NCI-H69 (cell line): ENCODE measurements at regions not wholly inside any gene's neighbourhood (a gene's known extent, or its start where the extent isn't known, plus 50 kb on each side); places are given as distances from the start of the nearest gene placed in this dataset.

Experiments used
- DNase-seq: peaks from one replicate; lab custom pipeline; 2025; lab: John Stamatoyannopoulos, UW

DNA sequence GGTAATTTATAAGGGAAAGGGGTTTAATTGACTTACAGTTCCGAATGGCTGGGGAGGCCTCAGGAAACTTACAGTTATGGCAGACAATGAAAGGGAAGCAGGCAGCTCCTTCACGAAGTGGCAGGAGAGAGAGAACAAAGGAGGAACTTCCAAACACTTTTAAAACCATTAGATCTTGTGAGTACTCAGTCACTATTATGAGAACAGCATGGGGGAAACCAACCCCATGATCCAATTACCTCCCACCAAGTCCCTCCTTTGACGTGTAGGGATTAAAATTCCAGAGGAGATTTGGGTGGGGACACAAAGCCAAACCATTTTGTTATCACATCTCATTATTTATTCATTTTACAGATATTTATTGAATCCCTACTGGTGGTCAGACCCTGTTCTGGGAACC lies 822.8 kb downstream of the GALC start:
- no peak for DNase-seq

DNA sequence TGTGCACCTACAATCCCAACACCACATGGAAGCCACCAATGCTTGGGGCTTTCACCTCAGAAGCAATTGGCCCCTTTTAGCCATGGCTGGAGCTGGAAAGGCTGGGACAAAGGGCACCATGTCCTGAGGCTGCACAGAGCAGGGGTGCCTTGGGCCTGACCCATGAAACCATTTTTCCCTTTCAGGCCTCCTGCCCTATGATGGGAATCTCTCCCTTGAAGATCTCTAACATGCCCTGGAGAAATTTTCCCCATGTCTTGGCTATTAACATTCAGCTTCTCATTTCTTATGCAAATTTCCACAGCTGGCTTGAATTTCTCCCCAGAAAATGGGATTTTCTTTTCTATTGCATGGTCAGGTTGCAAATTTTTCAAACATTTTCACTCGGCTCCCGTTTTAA lies 823.6 kb downstream of the GALC start:
- no peak for DNase-seq

DNA sequence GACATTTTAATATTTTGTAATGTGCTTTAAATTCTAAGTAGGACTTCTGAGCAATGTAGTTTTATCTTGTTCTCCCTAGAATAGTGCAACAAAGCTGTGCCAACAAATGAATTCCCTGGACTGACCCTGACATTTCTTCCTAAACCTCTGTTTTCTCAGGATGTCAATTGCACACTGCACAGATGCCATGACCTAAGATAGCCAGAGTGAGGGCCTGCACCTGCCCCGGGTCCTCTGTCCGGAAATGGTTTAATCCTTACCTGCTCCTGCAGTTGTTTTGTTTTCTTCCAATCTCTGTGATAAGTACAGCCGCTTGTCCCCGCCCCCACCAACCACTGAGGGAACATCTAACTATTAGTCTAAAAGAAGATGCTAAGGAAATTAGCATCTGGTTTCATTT lies 831.5 kb downstream of the GALC start:
- DNase-seq, result peak; percentile 10

DNA sequence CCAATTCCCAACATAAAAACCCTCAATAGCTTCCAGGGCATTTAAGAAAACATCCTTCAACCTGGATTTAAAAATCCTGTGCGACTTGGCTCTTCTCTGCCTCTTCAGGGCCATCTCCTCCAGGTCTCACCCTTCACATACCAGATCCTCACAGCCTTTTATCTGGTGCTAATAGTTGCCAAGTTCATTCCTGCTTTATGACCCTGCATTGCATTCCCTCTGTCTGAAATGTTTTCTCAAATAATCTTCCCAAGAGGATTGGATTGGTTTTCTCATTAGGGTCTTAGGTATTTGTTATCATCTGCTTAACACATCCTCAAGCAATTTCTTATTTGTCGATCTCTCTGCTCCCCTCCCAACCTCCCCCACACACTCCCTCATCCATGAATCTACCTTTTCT lies 832.0 kb downstream of the GALC start:
- no peak for DNase-seq

DNA sequence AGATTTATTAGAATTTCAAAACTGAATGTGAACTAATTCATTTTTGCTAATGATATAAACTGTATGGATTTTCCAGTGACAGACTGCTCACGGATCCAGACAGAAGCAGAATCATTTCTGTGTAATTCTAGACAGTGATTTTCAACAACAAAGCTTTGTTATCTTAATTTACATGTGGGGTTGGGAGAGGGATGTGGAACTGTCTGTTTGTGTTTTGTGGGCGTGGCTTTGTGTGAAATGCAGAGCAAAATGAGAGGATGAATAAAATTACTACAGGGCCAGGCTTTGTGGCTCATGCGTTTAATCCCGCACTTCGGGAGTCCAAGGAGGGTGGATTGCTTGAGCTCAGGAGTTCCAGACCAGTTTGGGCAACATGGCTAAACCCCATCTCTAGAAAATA lies 834.7 kb downstream of the GALC start:
- peak; percentile 40 for DNase-seq

DNA sequence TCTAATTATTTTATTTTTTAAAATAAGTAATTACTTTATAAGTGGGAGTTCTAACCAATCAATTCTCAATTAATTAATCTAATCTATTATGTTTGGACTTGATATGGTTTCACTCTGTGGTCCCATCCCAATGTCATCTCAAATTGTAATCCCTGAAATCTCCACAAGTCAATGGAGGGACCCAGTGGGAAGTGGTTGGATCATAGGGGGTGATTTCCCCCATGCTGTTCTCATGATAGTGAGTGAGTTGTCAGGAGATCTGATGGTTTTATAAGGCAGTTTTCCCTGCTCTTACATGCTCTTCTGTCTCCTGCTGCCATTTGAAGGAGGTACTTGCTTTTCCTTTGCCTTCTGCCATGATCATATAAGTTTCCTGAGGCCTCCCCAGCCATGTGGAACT lies 836.1 kb downstream of the GALC start:
- DNase-seq, result peak; percentile 23

DNA sequence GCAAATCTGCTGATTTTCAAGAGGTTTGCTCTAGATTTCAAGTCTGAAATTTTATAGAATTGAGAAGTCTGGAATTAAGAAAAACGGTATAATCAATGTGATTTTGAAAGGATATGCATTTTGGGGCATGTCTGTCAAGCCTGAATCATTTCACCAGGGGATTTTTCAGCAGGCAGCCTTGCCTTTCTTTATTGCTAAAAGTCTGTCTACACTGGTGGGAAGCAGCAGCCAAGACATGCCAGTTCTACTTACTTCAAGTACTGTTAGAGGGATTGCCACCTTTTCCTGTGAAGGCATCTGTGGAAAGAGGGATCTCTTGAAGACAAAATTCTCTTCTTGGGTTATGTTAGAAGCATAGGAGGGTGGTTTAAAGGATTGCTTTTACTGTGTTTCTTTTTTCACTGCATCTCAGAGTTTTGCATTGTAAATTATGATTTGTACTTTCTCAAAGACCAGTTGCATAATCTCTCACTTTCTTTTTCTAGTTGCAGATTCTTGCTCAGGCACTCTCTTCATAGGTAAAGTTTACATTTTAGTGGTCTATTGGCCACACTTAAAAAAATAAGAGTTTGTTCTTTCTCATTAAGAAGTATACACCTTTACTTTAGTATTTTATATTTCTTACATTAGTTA lies 837.0 kb downstream of the GALC start:
- peak; percentile 20 for DNase-seq

DNA sequence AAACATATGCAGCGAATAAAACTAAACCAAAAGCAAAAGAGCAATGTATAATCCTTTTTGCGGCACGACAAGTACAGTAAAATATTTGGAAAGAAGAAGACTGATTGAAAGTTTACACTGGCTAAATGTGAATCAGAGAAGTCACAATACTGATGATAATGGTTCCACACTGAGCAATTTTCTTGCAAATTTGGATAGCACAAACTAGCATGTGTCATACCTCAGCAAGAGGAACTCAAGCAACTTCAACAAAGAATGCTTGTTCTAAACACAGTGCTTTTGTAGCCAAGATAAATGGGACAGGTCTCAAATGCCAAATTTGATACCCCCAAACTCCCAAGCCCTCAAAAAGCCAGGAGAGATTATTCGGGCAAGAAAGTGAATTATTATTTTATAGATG lies 839.1 kb downstream of the GALC start:
- no peak for DNase-seq

DNA sequence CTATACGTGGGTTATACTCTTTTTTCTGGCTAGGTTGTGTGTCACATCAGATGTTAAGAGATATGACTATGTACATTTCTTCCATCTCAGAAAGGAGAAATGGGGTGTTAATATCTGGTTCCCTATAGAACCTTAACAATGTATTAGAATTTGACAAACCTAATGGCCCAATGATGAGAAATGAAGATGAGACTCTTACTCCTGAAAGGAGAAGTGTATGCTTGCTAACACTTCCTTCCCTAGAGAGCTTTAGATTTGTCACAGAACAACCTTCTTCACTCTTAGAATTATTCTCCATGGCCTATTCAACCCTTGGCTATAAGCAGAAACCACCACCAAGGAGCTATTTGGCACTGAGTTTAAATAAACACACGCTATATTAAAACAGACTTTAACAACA lies 839.6 kb downstream of the GALC start:
- DNase-seq, result no peak

DNA sequence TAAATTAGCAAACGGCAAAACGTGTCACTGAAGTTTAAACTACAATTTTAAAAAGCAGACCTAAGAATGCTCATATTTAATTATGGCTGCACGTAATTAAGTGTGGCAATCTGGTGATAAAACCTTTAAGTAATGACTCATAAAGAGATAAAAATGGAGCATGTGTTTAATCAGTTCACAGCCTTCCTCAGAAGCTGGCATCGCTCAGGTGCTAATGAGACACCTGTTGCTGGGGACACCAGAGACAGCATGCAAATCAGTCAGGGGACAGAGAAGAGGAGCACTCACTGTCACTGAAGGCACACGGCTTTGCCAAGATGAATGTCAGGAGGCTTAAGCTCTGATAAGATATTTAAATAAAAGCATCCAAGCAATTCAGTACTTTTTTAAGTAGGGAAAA lies 840.3 kb downstream of the GALC start:
- peak; percentile 85 for DNase-seq

DNA sequence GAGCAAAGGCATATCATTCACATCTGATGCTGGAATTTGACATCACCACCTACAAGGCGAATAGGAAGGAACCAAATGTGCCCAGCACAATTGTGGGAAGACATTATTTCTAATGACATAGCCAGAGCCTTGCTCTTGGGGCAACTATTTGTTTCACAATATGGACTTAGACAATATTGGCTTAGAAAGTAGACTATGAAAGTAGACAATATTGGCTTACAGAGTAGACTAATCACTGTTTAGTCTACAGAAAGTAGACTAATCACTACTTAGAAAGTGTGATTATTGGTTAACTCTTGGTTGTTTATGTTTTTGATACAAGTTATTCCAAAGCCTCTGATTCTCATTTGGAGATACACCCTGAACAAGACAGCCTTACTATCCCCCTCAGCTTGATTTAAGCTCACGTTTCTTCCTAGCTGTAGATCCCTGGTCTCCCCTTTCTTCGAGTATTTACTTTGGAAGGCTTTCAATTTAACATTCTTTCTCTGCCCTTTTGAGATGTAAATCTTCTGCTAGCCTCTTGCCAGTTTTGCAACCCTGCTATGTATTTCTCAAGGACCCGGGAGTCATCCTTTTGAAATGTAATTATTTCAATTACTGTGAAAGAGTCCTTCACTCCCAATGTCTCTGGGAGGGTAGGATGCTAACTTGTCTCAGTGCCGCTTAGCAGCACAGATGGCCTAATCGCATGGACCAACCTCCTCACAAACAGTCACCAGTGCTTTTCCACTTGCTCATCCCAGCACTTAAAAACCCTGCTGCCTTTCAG lies 843.2 kb downstream of the GALC start:
- DNase-seq, result peak; percentile 78

DNA sequence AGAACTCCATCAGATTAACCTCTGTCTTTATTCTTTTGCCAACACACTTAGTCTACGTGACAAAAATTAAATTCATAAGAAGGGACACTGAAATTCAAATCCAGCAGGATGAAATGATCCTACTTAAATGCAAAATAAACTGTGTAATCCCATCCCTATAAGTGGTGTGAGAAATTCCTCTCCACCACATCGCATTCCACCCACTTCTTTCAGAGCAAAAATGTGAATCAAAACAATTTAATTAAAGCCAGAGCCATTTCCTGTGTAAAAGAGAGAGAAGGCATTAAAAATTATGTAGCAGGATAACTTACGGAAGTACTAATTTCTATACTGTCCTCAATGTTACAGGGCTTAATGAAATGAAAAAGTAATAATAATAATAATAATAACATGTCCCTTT lies 844.3 kb downstream of the GALC start:
- DNase-seq, result no peak

DNA sequence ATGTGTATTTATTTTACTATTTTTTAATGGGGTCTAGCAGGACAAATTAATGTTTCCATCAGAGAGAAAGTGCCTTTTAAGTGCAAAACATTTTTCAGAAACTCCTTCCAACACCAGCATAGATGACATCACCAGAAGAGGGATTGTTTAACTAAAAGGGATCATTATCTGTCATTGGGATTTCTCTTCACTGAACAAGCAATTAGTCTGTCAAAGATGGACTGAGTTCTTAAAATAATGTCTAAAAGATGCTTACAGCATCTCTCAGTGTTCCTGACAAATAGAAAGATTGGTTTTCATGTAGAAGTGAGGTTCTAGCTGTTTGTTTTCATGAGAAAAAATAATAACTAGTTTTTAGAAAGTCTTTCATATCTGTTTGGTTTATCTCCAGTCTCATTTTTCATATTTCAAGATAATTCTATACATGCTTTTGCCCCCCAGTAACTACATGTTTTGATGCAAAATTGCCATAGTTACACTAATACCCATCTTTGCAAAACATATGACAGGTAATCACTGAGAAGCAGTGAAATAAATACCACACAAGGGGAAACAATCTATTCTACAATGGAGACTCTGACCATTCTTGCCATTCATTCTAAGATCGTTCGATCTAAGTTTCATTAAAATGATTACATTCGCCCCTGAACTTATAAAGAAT lies 850.3 kb downstream of the GALC start:
- peak; percentile 48 for DNase-seq

DNA sequence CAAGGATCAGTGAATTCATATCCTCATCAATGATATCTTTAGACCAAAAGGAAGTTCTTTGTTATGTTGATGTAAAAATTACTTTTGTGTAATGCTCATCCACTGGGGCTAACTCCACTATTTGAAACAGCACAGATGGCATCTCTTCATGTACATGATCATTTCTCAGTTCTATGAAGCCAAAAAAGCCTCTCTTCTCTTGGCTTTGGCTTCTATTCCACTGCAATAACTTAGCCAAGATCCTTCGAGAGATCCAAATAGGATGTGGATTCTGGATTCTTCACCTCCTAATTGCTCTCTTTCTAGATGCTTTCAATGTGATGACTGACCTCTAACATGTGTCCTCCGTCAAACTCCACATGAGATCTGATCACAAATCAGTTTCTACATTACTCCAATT lies 851.2 kb downstream of the GALC start:
- no peak for DNase-seq

DNA sequence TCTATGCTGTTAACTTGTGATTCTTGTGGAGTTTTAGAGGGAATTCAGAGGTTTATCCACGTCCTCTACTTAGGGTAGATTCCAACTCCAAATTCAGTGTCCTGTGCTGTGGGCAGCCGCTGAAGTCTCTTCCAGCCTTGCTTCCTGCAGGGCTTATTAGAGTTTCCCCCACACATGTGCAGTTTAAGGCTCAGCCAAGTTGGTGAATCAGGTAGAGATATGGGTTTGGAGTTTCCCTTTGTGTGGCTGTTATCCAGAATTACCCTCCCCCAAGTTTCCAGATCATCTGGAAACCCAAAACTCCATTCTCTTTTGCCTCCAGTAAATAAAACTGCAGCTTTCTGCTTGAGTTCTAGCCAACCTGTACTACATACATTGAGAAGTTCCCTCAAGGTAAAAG lies 853.7 kb downstream of the GALC start:
- no peak for DNase-seq

DNA sequence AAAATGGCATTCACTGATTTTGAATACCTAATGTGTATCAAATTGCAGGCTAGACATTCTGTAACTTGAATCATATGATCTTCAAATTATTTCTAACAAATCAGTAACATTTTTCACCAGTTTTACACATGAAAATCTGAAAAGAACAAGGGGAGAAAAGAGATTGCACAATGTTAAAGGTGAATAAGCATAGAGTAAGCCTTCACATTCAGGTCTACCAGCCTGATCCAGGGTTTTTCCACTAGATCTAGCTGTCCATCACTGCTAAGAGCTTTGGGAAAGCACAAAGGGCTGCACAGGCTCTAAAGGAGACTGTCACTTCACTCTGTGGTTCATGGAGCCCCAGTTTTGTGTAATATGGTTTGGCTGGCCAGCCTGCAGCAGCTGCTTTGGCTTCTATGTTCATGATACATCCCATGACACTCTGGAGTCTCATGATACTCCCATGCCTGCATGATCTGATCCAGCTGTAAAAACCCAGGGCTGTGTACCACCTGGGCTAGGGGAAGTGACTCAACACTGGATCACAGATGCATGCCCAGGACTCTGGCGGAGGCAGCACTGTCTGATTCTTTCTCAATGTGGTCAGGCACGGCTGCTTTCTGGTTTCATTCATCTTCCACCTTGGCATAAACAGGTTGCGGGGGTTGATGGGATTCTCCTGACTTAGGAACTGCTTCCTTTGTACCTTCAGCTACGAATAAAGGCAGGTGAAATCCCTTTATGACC lies 859.7 kb downstream of the GALC start:
- DNase-seq, result peak; percentile 46

DNA sequence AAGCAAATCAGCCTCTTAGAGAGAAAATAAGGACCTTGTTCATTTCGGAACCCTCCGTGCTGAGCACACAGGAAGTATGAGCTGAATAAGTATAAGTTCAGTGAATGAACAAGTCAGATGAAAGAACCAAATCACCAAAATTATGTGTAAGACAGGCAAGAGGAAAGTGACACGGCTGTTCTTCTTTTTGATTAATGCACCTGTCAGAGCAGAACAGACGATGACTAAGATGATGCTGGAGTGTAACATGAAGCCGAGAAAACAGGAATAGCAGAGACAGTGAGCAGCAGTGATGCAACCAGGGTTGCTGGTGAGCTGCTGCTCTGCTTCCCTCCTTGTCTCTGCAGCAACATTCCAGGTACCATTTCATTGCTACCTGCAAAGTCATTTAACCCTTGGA lies 861.1 kb downstream of the GALC start:
- DNase-seq, result peak; percentile 85

DNA sequence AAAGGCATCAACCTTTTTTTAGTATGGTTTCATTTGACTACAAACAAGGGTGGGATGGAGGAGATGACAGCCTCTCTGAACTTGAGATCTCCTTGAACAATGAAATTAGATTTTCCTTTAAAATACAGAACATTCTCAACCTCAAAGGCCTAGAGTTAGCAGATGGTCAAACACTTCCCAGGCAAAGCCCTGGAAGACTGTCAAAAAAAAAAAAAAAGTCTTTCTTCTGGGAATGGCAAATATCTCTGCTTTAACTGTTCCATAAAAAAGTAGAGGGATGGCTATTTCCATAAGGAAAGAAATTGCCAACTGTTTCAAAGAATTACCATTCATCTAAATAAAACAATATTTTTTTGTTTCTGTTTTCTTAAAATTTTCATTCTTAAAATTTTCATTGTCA lies 870.8 kb downstream of the GALC start:
- no peak for DNase-seq

DNA sequence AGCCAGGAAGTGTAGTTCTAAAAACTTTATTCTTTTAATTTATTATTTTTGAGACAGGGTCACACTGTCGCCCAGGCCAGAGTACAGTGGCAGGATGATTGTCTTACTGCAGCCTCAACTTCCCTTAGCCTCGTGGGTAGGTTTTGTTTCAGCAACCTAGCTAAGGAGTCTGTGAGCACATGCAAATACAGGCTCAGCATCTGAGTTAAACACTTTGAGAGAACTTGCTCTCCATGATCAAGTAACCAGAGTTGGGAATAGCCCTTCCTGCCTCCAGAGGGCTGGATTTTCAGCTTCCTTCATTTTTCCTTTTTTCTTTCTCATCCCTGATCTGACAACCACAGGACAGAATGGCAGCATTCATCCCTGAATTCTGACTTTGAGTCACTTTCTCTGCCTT lies 871.3 kb downstream of the GALC start:
- no peak for DNase-seq

DNA sequence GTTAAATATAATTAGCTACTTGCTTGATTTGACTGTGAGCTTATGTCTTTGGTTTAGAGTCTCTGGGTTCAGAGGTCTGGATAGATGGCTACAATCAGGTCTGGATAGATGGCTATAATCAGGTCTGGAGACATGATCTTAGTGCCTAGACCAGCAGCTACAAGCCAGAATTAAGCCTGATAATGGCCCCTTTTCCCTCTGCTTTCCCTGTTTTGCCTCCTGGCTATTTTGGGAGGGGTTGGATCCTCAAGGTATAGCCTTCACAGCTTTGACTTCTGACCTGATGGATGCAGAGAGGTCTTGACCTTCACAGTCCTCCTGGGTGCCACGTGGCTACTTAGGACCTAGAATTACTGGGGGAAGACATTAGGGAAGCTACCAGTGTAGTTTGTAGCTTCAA lies 877.7 kb downstream of the GALC start:
- no peak for DNase-seq

DNA sequence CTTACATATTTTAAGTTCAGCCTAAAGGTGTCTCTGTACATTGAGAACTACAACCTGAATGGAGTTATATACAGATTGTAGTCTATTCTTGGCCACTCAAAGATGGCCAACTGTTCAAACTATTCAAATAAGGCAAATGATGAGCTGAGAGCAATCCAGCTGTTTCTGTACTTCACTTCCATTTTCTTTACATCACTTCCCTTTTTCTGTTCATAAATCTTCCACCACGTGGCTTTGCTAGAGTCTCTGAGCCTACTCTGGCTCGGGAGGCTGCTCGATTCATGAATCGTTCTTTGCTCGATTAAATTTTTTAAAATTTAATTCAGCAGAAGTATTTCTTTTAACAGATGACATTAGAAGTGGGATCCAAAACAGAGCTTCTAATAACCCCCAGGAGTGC lies 879.7 kb downstream of the GALC start:
- no peak for DNase-seq

DNA sequence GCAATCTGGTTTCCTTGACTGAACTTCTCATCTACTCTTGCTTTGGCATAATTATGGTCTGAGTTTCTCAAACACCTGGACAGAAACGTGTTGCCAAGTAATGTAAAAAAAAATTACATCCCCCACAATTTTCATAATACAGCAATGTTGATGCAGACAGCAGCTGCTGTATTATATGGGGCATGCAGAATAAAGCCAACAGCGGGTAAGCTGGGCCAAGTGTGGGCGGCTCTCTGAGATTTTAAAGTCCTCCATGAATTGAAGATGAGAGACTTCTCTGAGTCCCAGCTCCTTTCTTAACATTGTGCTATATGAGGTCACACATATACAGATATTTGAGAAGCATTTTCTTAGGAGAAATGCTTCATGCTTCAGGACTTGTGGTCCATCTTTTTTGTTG lies 881.2 kb downstream of the GALC start:
- DNase-seq, result peak; percentile 91

DNA sequence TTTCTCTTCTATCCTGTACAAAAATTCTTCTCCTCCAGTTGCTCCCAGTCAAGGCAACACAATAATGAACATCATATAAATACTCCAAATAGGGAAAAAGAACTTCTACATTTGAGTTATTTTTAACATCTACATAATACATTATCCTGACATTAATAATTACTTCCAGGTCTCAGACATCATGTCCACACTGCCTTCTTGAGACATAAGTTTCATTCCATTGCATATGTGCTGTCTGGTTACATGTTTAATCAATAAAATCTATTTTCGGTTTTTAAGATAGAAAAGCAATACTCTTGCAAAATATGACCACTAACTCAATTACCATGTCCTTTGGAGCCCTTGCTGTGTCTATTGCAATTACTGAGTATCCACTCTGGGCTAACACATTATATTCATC lies 881.9 kb downstream of the GALC start:
- no peak for DNase-seq
